Upper lobe of left lung (tissue), 6 donors: ENCODE measurements at regions not wholly inside any gene's neighbourhood (a gene's known extent, or its start where the extent isn't known, plus 50 kb on each side); places are given as distances from the start of the nearest gene placed in this dataset.

ENCODE experiments used
- ATAC-seq, 2 donors: fragments of 200-7000 bp; cut with Tn5 transposase; one replicate each; pipeline ENCODE4 v1.9.1; 2022; ENCODE audit warnings: mild to moderate bottlenecking in 2 of 2, moderate library complexity in 2 of 2; ENCODE audit not compliant: low FRiP score in 2 of 2
- DNase-seq, 2 donors: peaks; one replicate each; pipeline ENCODE4 v3.0.0-alpha.2; 2019 to 2020
- H3K27ac ChIP-seq, 4 donors: fragments of 200-600 bp; sonication (generic); one replicate each; pipeline ENCODE4 v1.5.1; 2016 to 2019
- H3K27me3 ChIP-seq, 4 donors: fragments of 200-600 bp; sonication (generic); one replicate each; pipeline ENCODE4 v1.5.1; 2017 to 2019
- H3K36me3 ChIP-seq, 4 donors: fragments of 200-600 bp; sonication (generic); one replicate each; pipeline ENCODE4 v1.5.1; 2016 to 2019
- H3K4me1 ChIP-seq, 4 donors: fragments of 200-600 bp; sonication (generic); one replicate each; pipeline ENCODE4 v1.5.1; 2018 to 2019
- H3K4me3 ChIP-seq, 4 donors: fragments of 200-600 bp; sonication (generic); one replicate each; pipeline ENCODE4 v1.5.1; 2017 to 2019; ENCODE audit warnings: mild to moderate bottlenecking in 2 of 4, moderate library complexity in 1 of 4
- H3K9me3 ChIP-seq, 4 donors: fragments of 200-600 bp; sonication (generic); one replicate each; pipeline ENCODE4 v1.5.1; 2018 to 2019
- EP300 ChIP-seq, 4 donors: sonication (generic); formaldehyde crosslinking; IDR thresholded peaks; one replicate each; pipeline ENCODE4 v1.5.1; 2017; ENCODE audit warnings: antibody characterized with exemption in 4 of 4, control low read depth in 2 of 4
- POLR2A ChIP-seq, 4 donors: fragments of 450-650 bp; IDR thresholded peaks; one replicate each; pipeline ENCODE4 v1.5.1; 2016 to 2017; ENCODE audit warnings: antibody characterized with exemption in 4 of 4, mild to moderate bottlenecking in 2 of 4
- POLR2AphosphoS5 ChIP-seq, 2 donors: sonication (generic); formaldehyde crosslinking; IDR thresholded peaks; one replicate each; pipeline ENCODE4 v1.5.1; 2017; ENCODE audit warnings: antibody characterized with exemption in 2 of 2
- WGBS, 2 donors: methylation state at CpG; one replicate each; pipeline ENCODE4 v1.1.5; 2017 to 2018; 5-methylcytosine and 5-hydroxymethylcytosine counted together
- TF ChIP-seq, protein P1 (sequence below), 6 experiments: fragments of 450-650 bp in 4 of 6; fragments of 200-600 bp in 2 of 6; sonication (generic) in 2 of 6; IDR thresholded peaks; one replicate each; pipeline ENCODE4 v1.5.1; 2016 to 2019; ENCODE audit warnings: antibody characterized with exemption in 6 of 6
- donor health status: DM: no; HTN: no; CAD: no; lungs with moderate emphysema.
- donor health status: DM: no; HTN: yes; CAD: no; lungs with severe emphysema.

DNA sequence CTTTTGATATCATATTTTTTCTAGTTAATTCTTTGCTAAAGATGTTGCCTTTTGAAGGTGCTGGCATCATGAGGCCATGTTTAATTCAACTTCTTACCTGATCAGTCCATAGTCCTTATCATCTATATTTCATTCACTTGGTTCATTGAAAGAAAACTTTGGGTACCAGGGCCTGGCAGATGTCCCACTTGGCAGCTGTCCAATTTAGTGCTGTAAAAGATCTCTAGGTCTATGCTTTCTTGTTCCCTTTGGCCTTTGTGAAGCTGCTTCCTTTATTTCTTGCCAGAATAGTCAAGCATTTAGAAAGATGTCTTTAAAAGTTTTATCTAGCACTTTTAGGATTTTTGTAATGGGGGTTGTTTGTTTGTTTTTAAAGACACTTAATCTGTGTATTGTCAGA, 61.7 kb upstream of the EYA4 start:
- H3K27ac ChIP-seq, result no peak overlapping the region

DNA sequence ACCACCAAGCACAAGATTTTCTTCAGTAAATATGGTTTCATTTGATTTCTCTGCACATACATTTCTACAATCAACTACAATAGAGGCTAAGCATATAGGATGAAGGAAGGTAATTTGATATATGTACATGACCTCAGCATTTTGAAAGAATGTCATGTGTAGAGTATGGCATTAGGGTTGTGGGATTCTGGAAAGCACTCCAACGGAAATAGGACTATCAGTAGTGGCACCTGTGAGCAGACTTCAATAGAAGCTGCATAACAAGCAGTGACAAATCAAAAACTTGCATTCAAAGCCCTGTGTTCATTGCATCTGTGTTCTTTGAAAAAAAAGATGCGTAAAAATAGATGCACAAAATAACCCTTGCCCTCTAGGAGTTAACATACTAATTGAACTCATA, 57.5 kb upstream of the EYA4 start:
- WGBS, 2 donors, result 79 to 83% methylated on average over 2 of the region's 2 CpGs
- Histone ChIP-seq H3K27ac (no peak overlapping the region), H3K9me3 (peaks cover 0 to 2% (median 0%) of the 10 kb centered on the region in 4 donors), H3K4me1 (no peaks in the 10 kb centered on the region), H3K27me3 (no peaks in the 10 kb centered on the region), H3K4me3 (no peak overlapping the region), H3K36me3 (no peaks in the 10 kb centered on the region)
- no peak for TF ChIP-seq EP300 (IDR thresholded peaks at IDR 0.05)
- TF ChIP-seq, protein P1, sequence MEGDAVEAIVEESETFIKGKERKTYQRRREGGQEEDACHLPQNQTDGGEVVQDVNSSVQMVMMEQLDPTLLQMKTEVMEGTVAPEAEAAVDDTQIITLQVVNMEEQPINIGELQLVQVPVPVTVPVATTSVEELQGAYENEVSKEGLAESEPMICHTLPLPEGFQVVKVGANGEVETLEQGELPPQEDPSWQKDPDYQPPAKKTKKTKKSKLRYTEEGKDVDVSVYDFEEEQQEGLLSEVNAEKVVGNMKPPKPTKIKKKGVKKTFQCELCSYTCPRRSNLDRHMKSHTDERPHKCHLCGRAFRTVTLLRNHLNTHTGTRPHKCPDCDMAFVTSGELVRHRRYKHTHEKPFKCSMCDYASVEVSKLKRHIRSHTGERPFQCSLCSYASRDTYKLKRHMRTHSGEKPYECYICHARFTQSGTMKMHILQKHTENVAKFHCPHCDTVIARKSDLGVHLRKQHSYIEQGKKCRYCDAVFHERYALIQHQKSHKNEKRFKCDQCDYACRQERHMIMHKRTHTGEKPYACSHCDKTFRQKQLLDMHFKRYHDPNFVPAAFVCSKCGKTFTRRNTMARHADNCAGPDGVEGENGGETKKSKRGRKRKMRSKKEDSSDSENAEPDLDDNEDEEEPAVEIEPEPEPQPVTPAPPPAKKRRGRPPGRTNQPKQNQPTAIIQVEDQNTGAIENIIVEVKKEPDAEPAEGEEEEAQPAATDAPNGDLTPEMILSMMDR (IDR thresholded peaks at IDR 0.05), result no peak
- TF ChIP-seq POLR2AphosphoS5 (IDR thresholded peaks at IDR 0.05), result no peak
- no peak for TF ChIP-seq POLR2A (IDR thresholded peaks at IDR 0.05)
- ATAC-seq (no peak), DNase-seq (no peak)

More for the DNA sequence above, 61.7 kb upstream of the EYA4 start:
- no peak for DNase-seq
- H3K4me3 ChIP-seq, result no peak overlapping the region
- TF ChIP-seq, protein P1 (IDR thresholded peaks at IDR 0.05), result no peak
- TF ChIP-seq POLR2A (IDR thresholded peaks at IDR 0.05) (no peak), EP300 (IDR thresholded peaks at IDR 0.05) (no peak), POLR2AphosphoS5 (IDR thresholded peaks at IDR 0.05) (no peak)
- peaks cover 0 to 2% (median 0%) of the 10 kb centered on the region in 4 donors for H3K9me3 ChIP-seq
- no peaks in the 10 kb centered on the region for H3K36me3 ChIP-seq
- no peak for ATAC-seq
- H3K27me3 ChIP-seq, result no peaks in the 10 kb centered on the region
- no peaks in the 10 kb centered on the region for H3K4me1 ChIP-seq

DNA sequence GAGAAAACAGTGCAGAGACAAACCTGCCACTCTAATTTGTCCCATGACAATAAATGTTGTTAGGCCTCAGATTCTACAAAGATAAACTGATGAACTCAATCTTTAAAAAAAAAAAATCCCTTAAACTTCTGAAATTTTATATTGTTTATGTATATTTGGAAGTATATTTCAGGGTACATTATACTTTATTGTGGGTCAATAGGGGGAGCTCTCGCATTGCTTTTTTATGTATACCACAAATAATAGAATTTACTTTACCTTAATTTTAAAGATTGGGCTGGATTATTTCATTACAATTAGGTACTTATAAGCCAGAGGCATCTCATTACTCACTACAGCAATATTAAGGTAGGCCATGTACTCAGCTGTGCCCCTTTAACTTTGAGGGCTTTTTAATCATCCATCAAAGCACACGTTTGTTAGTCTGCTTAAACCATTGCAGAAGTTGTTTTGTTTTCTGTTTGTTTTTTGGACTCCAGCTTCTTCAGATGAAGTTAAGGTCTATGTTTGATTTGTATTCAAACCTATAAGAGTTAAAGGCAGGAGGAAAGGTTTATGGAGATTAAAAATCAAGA, 56.3 kb upstream of the EYA4 start:
- no peak for DNase-seq
- H3K36me3 ChIP-seq, result no peaks in the 10 kb centered on the region
- H3K4me1 ChIP-seq, result no peaks in the 10 kb centered on the region
- no peak for TF ChIP-seq POLR2A (IDR thresholded peaks at IDR 0.05)
- TF ChIP-seq, protein P1 (IDR thresholded peaks at IDR 0.05), result peak in 4 of 6 experiments; percentile 14 to 27 (median 21)
- WGBS, 2 donors, result 29% methylated on average over 2 of the region's 2 CpGs
- H3K27me3 ChIP-seq, result no peaks in the 10 kb centered on the region
- H3K27ac ChIP-seq, result no peak overlapping the region
- ATAC-seq, result no peak
- H3K4me3 ChIP-seq, result no peak overlapping the region
- no peaks in the 10 kb centered on the region for H3K9me3 ChIP-seq

DNA sequence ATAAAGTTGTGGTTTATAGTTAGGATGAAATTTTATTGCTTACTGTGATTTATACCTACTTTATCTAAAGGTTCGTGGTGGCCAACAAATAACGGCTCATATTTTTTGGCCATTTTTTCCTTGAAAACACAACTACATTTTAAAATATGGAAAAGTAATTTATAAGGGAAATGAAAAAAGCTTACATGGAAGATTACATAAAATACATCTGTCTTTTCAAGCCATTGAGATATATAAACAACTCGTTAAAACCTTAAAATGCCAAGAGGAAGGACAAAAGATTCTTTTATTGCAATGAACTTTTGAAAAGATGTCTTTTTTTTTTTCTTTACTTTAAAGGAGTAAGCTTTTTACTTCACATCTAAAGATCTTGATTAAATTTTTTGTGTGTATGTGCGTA, 55.4 kb upstream of the EYA4 start:
- ATAC-seq (no peak), DNase-seq (no peak)
- H3K4me3 ChIP-seq, result no peak overlapping the region
- WGBS, 2 donors, result 80 to 81% methylated on average over 4 of the region's 4 CpGs
- TF ChIP-seq POLR2AphosphoS5 (IDR thresholded peaks at IDR 0.05) (no peak), POLR2A (IDR thresholded peaks at IDR 0.05) (no peak), EP300 (IDR thresholded peaks at IDR 0.05) (no peak)
- TF ChIP-seq, protein P1 (IDR thresholded peaks at IDR 0.05), result no peak
- no peaks in the 10 kb centered on the region for H3K36me3 ChIP-seq
- no peaks in the 10 kb centered on the region for H3K27me3 ChIP-seq
- no peak overlapping the region for H3K27ac ChIP-seq
- H3K9me3 ChIP-seq, result no peaks in the 10 kb centered on the region
- H3K4me1 ChIP-seq, result no peaks in the 10 kb centered on the region

DNA sequence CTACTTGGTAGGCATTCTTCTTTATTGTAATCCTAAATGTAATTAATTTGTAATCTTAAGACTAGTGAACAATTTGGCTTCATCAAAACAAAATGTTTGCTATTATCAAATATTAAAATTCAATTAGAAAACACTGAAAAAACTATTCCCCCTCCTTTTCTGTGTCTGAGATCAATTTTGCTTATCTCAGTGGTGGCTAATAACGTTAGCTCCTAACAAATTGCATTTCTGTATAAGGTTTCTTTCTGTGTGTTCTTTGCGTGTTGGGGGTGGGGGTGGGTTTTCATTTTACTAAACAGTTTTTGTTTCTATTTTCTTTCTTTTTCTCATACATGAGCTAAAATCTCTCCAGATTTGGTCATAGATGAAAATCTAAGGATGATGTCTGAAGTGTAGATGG, 54.0 kb upstream of the EYA4 start:
- ATAC-seq, result no peak
- 73 to 83% methylated on average over 2 of the region's 2 CpGs for WGBS, 2 donors
- no peak for DNase-seq
- TF ChIP-seq EP300 (IDR thresholded peaks at IDR 0.05), result no peak
- TF ChIP-seq POLR2AphosphoS5 (IDR thresholded peaks at IDR 0.05), result no peak
- no peak for TF ChIP-seq POLR2A (IDR thresholded peaks at IDR 0.05)
- TF ChIP-seq, protein P1 (IDR thresholded peaks at IDR 0.05), result no peak
- no peaks in the 10 kb centered on the region for H3K27me3 ChIP-seq
- no peaks in the 10 kb centered on the region for H3K36me3 ChIP-seq
- H3K27ac ChIP-seq, result no peak overlapping the region
- H3K4me1 ChIP-seq, result no peaks in the 10 kb centered on the region
- H3K9me3 ChIP-seq, result no peaks in the 10 kb centered on the region
- no peak overlapping the region for H3K4me3 ChIP-seq
